ENCODE measurements at regions not wholly inside any gene's neighbourhood (a gene's known extent, or its start where the extent isn't known, plus 50 kb on each side); places are given as distances from the start of the nearest gene placed in this dataset.

- no TSS peak for BruUV-seq (replicated peaks)
- no peaks in the 10 kb centered on the region for H3K9me3 ChIP-seq (replicated peaks; ENCODE audit: control insufficient read depth, insufficient read depth, low read depth, low read length)
- WGBS (ENCODE audit: insufficient coverage, low coverage, missing lambda C conversion rate), result under 1% methylated on average over 16 of the region's 16 CpGs
- no peak for FAIRE-seq
- no peak overlapping the region for H3K4me2 ChIP-seq (ENCODE audit: insufficient read depth, low read length)
- H3K79me2 ChIP-seq (ENCODE audit: control insufficient read depth, insufficient read depth, low read length), result no peaks in the 10 kb centered on the region
- no peaks in the 10 kb centered on the region for H3K36me3 ChIP-seq (ENCODE audit: control insufficient read depth, insufficient read depth, low read length)
- no peaks in the 10 kb centered on the region for H4K20me1 ChIP-seq (replicated peaks; ENCODE audit: control insufficient read depth, insufficient read depth, low read length)
- ChIA-PET CTCF (ENCODE audit: low intra/inter-chr PET ratio) (no interaction called here), POLR2A (no interaction called here)
- intact Hi-C loops (cut with micrococcal nuclease), result no loop called here
- no peak overlapping the region for H3K4me3 ChIP-seq
- in situ Hi-C loops (cut with MboI), result no loop called here
- no peak for TF ChIP-seq SPI1 (IDR thresholded peaks at IDR 0.05; ENCODE audit: borderline replicate concordance, low read depth, low read length)
- no peak for TF ChIP-seq TCF7 (IDR thresholded peaks at IDR 0.05; ENCODE audit: borderline replicate concordance)
- no peak for TF ChIP-seq RB1 (IDR thresholded peaks at IDR 0.05; ENCODE audit: low read depth)
- TF ChIP-seq HINFP (tag; conservative IDR thresholded peaks at IDR 0.05; ENCODE audit: low read depth), result no peak
- TF ChIP-seq KAT2B (IDR thresholded peaks at IDR 0.05; ENCODE audit: low read depth, low read length), result no peak
- no peak for TF ChIP-seq SAFB2 (IDR thresholded peaks at IDR 0.05; ENCODE audit: borderline replicate concordance, low read depth, low read length, severe bottlenecking)
- no peak for TF ChIP-seq SIN3A (IDR thresholded peaks at IDR 0.05; ENCODE audit: borderline replicate concordance in 2 of 2, control insufficient read depth in 1 of 2, low read depth in 2 of 2, low read length in 2 of 2)
- TF ChIP-seq SNIP1 (IDR thresholded peaks at IDR 0.05; ENCODE audit: low read depth), result no peak
- no peak for TF ChIP-seq SOX6 (IDR thresholded peaks at IDR 0.05)
- no peak for TF ChIP-seq MED1 (CRISPR knock-in tag; IDR thresholded peaks at IDR 0.05; ENCODE audit: borderline replicate concordance)
- no peaks in the 10 kb centered on the region for H3K9me1 ChIP-seq (ENCODE audit: control insufficient read depth, insufficient read depth, low read length)
- no peak overlapping the region for H3K27ac ChIP-seq (ENCODE audit: extremely low read depth, low read depth, low read length)
- no peaks in the 10 kb centered on the region for H3K4me1 ChIP-seq (replicated peaks in 1 of 2; ENCODE audit: control insufficient read depth in 2 of 2, insufficient read depth in 2 of 2, low read length in 2 of 2)
- ATAC-seq, result no peak
- H3K9ac ChIP-seq (ENCODE audit: insufficient read depth in 1 of 2, low read depth in 2 of 2, low read length in 2 of 2), result no peak overlapping the region
- no peaks in the 10 kb centered on the region for H3K27me3 ChIP-seq (ENCODE audit: control insufficient read depth in 2 of 2, insufficient read depth in 2 of 2, low read length in 2 of 2)
- DNase-seq (ENCODE audit: extremely low read depth in 1 of 4, low spot score in 3 of 4), result no peak
- no peak overlapping the region for H2AFZ ChIP-seq (ENCODE audit: low read depth, low read length)
Observed at GRCh38 chr15:97196048-97197014, 764.2 kb upstream of the ARRDC4 start.

Measured in K562 (cell line).